GM12892 (cell line): ENCODE measurements at regions not wholly inside any gene's neighbourhood (a gene's known extent, or its start where the extent isn't known, plus 50 kb on each side); places are given as distances from the start of the nearest gene placed in this dataset.

ENCODE experiments used
- POLR2A ChIP-seq: IDR thresholded peaks from 2 replicates; pipeline ENCODE4 v1.6.1; 2011; ENCODE audit warnings: low read depth, low read length, control low read depth
- TAF1 ChIP-seq: IDR thresholded peaks from 2 replicates; pipeline ENCODE4 v1.6.1; 2011; ENCODE audit warnings: low read depth, mild to moderate bottlenecking, control low read depth, low read length, borderline replicate concordance

DNA sequence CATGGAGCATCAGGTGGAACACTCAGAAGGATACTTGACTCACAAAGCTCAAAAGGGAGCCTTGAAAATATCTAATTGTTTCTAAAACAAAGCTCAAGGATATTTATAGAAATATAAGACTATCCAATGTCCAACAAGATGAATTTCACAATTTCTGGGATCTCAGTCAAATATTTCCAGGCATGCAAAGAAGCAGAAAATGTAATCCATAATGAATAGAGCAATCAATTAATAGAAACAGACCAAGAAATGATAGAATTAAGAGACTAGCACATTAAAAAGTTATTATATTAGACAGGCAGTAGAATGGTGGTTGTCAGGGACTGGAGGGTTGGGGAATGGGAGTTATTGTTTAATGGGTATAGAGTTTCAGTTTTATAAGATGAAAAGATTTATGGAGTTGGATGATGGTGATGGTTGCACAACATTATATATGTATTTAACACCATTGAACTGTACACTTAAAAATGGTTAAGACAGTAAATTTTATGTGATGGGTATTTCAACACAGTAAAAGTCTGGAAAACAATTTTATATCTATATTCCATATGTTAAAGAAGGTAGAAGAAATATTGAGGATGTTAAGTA, 189.9 kb upstream of the PIEZO2 start:
- TF ChIP-seq TAF1, result no peak
- TF ChIP-seq POLR2A, result no peak
